Lung microvascular endothelial cell (primary cell): ENCODE measurements at regions not wholly inside any gene's neighbourhood (a gene's known extent, or its start where the extent isn't known, plus 50 kb on each side); places are given as distances from the start of the nearest gene placed in this dataset.
"Not testable (repeated sequence)": the region's sequence is repeated elsewhere in the genome, so short reads cannot be mapped to it uniquely, and the experiment has no call there.

Source experiments
- DNase-seq, 2 donors: peaks; one replicate each; pipeline versions ENCODE4 v3.0.0 to v3.0.0-alpha.2; 2010; ENCODE audit warnings: low read depth in 2 of 2

DNA sequence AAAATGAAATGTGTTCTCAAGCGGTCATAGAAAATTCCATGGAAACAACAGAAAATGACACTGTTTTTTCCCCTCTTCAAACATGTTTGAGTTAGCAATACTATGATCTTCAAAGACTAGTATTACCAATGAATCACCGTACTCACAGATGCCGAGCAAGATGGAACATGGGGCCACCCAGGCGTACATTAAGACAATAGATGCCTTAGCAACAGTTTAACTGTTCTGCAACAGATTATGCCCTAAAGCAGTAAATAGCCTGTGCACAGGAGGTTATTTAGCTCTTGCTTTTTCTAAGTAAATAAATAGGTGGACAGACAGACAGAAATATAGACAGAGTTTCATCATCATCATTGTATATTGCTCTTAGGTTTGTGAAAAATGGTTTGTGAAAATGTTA, 284.0 kb upstream of the DEFB112 start:
- DNase-seq = no peak

DNA sequence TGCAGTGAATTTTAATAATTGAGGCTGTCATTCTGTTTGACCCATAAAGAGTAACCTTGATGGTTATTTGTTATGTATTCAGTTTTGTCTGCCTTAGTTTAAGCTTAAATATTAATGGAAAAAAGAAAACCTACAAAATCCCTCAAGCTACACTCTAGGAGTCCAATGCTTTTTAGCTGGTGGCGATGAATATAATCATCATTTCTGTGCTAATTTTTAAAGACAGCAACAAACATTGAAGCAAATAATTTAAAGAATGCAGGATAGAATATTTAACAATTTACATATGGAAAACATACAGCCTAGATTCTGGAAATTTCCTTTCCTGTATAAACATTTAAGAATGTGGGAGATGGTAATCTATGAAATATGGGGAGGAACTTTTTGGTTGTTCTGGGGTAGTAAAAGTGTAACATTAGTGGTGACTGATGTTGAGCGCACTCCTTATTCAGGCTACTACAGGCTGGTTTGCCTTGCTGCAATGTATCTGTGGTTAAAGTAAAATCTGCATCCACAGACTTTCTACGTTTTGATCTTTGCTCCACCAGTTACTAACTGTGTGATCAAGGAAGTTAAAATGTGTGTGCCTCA, 287.9 kb upstream of the DEFB112 start:
- no peak for DNase-seq

DNA sequence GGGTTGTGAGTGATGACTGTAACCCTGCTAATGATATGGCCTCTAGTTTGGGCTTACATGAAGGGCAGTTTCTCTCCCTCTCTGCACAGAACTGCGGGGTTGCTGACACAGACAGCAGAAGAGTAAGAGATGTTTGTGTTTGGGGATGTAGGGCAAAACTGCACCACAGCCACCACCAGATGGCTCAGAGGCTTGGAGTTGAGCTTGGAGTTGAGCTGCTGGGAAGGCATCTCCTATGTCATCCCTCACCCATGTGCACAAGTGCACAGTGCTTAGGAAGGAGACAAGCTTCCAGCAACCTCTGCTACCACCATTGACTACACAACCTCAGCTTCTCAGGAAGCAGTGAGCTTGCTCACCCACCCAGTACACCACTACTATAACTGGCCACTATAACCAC, 303.9 kb upstream of the DEFB112 start:
- no peak for DNase-seq

DNA sequence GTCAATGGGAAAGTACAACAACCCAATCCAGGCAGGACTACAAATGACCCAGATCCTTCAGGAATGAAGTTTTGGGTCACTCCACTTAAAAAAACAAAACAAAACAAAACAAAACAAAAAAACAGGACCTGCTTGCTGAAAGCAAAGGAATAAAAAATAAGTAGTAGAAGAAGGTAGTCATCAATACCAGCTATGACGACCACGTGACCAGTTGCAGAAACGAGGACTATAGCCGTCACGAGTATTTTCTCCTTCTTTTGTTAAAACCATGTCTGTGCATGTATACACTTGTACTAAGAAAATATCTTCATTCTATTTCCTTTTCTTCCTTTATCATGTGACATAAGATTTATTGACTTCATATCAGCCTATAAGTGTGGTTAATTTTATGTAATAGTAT, 308.4 kb upstream of the DEFB112 start:
- no peak for DNase-seq

DNA sequence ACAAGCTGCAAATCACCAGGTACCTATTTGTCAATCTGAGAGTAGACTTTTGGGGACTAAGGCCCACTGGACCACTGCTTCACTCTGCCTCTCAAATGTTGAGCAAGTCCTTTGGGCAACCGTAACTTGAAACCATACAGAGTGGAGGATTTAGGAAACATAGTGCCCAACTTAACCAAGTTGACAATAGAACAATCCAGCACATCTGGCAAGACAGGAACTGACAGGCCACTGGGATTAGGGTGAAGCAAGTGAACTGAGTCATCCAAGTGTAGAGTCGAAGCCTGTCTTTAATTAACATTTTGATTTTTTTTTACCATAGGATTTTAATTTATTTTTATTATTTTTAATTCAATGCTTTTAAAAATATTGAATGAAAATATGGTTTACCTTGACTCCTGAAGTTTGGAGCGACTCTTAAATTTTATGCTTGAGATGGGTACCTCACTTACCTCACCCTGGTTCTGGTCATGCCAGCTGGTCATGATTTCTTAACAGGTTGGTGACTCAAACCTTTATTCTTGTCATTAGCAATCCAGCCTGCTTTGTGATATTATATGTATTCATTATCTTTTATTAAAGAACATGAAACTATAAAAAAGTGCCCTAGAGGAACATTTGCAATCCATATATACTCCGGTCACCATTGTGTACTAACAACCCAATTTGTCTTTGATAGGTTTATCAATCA, 312.1 kb upstream of the DEFB112 start:
- no peak for DNase-seq

DNA sequence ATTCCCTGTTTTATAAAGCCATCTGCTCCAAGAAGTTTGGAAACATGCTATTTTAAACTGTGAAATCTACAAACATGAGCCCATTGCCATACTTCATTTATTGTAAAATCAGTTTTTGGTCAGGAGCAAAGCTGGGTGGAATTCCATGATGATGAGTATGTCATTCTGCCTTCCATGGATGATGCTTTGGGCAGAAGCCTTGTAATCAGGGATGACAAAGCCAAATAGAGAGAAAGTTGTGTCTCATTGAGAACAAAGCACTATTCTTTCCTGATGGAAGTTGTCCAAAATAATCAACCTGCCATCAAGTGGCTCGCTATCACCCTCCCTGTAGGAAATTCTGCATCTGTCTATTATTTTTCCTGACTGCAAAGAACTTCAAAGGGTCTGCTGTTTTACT, 313.0 kb upstream of the DEFB112 start:
- DNase-seq = no peak

DNA sequence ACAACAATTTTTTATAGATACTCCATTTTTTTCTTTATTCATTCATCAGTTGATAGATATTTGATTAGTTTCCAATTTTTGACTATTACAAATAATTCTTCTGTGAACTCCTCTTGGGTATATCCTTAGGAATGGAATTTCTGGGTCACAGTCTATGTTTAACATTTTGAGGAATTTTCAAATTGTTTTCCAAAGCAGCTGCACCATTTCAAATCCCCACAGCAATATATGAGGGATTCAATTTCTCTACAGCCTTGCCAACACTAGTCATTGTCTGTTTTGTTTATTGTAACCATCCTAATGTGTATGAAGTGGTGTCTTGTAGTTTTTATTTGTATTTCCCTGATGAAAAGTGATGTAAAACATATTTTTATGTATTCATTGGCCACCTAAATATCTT, 320.3 kb upstream of the DEFB112 start:
- DNase-seq = no peak

DNA sequence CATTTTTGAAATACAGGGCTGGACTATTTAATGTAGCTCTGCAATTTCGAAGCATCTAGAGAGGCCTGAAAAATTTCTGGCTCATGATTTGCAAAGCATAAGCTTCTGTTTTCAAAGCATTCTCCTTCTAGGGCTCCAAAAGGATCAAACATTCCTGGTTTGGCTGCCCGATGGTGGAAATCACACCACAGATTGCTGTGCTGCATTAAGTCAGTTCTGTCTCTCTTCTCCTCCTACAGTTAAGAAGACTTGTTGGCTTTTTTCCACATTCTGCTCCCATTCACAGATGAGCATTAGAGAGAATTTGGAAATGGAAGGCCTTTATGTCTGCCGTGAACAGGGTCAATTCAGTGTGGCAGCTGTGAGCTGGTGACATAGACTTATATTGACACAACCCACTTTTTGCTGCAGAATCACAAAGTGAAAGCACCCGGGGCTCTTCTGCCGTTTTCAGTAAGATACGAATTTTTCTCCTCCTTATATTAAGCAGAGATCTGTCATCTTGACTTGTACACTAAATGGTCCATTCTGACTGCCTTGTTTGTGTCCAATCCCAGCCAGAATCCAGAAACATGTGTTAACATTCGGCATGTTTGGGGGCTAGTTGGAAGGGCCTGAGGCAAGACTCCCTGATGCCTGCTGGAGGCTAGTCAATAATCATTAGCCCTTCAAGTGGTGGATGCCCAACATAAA, 330.8 kb upstream of the DEFB112 start:
- DNase-seq = no peak

DNA sequence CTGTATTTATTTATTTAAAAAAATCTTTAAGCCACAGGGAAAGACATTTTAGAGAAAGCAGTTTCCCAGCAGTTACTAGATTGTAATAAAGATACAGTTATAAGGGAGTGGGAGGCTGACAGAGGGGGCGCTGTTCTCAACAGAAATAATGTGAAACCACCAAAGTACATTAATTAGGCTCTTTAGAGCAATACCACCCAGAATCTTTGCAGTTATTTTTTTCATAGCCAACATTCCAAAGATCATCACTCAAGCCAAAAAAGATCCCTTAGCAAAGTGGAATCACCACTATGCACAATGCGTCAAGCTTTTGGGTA, 331.3 kb upstream of the DEFB112 start:
- DNase-seq = no peak

DNA sequence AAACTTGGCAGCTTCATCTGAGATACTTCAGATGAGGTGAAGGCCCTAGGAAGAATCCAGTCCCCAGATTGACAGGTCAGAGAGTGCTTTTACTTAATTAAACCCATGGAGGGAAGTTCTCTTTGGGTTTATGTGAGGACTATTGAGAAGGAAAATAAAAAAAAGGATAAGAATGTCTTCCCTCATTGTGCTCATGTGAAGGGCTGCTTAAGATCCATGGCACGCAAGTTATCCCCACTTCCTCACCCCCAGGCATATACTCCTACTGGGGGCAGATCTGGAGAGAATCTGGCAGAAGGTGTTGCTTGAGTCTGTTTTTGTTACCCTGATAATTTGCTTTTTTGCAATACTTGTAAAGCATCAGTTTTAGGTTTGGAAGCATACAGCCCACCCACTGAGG, 322.9 kb upstream of the TFAP2D start:
- no peak for DNase-seq

DNA sequence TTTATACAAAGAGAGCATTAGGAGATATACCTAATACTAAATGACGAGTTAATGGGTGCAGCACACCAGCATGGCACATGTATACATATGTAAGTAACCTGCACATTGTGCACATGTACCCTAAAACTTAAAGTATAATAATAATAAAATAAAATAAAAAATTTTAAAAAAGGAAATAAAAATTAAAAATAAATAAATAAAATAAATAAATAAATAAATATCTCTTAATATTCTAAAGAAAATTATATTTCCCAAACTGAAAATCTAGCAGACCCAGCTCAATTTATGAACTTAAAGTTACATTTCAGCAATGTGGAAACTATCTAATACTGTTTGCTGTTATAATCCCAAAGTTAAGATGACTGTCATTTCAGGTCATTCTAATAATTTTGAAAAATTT, 319.2 kb upstream of the TFAP2D start:
- DNase-seq = not testable (repeated sequence)

DNA sequence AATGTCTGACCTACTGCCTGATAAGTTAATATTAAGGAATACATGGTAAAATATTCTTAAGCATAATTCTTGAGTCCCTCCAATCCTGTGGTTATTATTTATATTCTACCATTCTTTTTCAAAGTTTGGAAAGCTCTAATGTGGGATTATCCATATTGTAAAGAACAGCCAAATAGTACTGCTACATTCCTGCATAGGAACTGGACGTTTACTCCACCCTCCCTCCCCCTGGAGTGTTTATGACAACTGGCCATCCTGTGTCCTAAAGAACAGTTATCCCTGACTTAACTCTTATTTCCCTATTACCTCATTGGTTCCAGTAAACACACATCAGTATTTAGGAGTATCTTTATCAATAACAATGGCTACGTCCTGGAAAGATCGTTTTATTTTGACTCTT, 308.7 kb upstream of the TFAP2D start:
- DNase-seq = no peak

DNA sequence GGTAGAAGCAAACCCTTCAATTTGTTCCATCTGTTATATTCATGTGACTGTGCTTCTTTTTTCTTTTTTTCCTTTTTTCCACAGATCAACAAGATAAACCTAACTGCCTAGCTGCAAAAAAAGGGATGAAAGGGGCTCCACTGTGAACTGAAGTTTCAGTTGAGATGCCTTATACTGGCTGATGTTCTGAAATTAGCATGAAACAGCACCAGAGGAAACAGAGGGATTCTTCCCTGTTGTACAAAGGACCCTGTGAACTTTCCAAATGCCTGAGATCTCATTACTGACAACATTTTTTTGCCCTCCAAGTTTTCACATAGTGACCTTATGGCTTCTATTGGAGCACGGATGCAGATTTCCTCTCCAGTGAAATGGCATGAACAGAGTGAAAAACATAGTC, 302.7 kb upstream of the TFAP2D start:
- DNase-seq = no peak

DNA sequence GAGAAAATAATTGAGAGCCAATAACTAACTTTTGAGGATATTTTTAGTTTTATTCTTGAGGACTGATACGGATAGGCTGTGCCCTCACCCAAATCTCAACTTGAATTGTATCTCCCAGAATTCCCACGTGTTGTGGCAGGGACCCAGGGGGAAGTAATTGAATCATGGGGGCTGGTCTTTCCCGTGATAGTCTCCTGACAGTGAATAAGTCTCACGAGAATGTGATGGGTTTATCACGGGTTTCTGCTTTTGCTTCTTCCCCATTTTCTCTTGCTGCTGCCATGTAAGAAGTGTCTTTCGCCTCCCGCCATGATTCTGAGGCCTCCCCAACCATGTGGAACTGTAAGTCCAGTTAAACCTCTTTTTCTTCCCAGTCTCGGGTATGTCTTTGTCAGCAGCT, 292.3 kb upstream of the TFAP2D start:
- not testable (repeated sequence) for DNase-seq

DNA sequence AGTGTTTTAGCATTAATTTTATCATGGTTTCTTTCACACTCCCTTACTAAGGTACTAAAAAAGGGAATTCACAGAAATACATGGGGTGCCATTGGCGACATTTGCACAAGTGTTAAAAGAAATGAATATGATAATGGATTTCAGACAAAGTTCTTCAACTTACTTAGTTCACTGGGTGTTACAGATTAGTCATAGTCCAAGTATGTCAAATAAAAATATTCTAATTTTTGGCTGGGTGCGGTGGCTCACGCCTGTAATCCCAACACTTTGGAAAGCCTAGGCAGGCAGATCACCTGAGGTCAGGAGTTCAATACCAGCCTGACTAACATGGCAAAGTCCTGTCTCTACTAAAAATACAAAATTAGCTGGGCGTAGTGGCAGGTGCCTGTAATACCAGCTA, 286.1 kb upstream of the TFAP2D start:
- DNase-seq = no peak

DNA sequence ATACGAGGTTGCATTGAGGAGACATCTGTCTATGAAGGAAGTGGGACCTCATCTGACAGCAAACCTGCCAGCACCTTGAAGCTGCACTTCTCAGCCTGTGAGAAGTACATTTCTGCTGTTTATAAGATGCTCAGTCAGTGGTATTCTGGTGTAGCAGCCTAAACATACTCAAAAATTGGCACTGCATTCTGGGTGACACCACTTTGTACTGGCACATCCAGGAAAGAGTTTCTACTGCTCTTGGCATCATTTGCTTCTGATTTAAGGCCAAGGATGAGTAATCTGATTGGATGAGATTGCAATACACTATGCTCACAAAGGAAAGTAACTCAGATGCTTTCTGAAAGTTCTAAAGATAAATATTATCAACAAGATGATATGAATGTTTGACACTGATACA, 275.4 kb upstream of the TFAP2D start:
- no peak for DNase-seq

DNA sequence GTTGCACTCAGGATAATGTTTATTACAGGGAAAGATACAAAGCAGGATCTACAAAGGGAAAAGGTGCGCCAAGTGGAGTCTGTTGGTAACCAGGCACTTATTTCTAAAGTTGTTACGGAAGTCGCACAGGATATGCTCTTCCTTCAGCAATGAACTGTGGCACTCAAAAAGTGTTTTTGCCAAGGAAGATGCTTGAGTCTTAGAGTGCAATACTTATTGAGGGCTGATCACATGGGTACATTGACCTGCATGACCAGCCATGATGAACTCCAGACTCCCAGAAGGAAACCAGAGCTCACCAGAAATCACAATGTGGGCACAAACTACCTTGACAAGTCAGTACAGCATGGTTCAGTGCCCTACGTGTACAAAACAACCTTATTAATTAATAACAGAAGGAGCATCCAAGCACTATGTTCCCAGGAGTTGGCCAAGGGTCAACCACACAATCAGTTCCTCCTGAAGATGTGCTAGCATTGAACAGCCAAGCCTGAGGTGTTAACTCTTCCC, 270.7 kb upstream of the TFAP2D start:
- no peak for DNase-seq

DNA sequence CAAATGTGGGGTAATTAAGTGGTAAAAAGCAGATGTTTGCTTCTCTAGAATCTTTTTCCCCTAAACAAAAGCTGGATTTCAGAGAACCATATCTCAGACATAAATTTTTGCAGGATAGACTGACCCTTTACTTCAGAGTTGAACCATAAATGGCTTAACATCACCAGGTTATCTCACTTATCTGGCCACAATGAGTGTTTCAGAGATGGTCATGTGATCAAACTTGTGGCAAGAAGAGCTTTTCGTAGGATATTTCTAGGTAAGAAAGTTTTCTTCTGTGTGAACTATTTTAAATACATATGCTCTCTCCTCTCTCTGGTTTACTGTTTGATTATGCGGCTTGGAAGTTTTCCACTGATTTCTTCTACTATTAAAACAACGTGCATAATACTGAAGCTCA, 270.2 kb upstream of the TFAP2D start:
- no peak for DNase-seq

DNA sequence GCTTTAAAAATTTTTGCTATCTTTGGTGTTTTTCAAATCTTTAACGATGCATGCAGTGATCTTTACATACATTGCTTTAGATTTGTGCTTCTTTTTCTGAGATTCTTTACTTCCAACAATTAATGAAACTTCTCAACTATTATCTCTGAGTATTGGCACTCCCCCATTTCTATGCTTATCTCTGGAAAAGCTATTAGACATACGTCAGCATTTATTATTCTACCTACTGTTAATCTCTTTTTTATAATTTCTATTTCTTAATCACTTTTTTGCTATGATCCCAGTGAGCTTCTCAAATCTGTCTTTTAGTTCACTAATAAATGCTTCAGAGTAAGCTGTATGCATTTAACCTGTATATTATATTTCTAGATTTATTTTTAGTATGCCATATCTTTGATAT, 264.2 kb upstream of the TFAP2D start:
- no peak for DNase-seq

DNA sequence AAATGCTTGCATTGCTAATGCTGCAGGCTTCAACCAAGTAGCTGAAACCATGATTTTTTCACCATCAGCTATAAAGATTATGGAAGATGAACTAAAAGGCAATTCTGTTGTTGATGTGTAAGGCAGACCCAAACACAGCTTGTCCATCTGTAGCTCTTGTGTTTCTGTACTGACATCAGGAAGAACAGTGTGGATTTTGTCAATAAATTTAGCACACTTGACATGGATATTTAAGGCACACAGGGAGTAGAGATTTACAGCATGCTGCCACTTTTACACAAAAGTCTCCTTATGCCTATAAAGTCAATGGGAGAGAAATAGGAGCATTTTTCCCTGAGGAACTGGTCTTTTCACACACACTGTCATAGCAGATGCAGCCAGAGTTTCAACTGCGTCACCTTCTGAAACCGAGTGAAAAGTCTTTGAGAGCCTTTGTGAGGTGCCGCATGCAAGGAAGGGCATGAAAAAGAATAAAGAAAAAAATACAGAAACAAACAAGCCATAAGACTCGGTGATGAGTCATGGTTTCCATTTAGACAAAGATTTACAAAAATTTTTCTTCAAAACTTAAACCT, 261.4 kb upstream of the TFAP2D start:
- no peak for DNase-seq

DNA sequence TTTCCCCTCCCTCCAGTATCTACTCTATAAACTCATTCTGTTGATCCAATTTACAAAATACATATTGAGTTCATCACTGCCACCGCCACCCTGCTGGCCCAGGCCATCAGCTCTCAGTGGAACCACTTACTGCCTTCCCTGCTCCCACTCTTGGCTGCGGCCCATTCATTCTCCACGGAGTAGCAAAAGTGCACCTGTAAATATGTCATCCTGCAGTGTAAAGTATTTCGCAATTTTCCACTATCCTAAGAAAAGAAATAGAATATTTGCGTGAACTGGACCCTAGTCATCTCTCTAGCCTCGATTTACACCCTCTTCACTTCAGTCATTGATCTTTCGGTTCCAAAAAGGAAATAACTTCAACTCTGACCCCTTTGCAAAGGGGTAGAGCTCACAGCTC, 258.3 kb upstream of the TFAP2D start:
- DNase-seq = no peak

DNA sequence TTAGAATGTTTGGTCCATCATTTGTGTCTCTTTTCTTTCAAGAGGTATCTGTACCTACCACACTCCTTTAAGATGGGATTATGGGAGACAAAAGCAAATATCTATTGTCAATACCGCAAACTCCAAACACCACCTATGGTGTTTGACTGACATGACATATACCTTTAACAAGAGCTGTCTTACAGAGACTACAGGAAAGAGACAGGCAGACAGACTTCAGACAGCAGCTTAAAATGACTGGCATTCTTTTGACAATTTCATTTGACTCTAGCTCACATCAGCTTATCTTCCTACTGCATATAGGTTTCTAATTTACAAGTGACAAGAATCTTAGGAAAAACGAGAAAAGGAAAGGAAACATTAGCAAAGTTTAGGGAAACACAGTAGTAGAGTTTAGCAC, 256.0 kb upstream of the TFAP2D start:
- no peak for DNase-seq

DNA sequence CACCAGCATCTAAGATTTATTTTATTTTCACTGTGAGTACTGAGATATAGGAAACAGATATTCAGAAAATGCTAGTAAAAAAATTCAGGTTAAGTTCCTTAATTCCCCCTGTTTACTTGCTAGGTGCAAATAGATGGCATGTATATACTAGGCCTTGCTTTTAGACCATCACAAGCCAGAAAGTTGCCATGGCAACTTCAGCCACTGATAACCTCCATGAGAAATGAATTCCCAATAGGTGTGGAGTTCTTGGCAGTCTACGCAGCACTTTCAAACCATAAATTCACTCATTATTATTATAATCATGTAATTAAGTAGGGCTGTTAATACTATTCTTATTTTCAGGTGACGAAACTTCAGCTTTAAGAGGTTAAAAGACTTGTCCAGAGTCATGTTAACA, 251.6 kb upstream of the TFAP2D start:
- no peak for DNase-seq
